ENCODE measurements at regions not wholly inside any gene's neighbourhood (a gene's known extent, or its start where the extent isn't known, plus 50 kb on each side); places are given as distances from the start of the nearest gene placed in this dataset.

GRCh38 chr2:22167256-22167655, 1043.5 kb downstream of the TDRD15 start:
- Histone ChIP-seq H3K9me3 (ENCODE audit: control insufficient read depth, insufficient read depth, low read length) (peaks cover 3% of the 10 kb centered on the region), H4K5ac (ENCODE audit: low read depth, low read length) (no peak overlapping the region), H2BK15ac (ENCODE audit: low read depth, low read length) (no peak overlapping the region), H2AK9ac (replicated peaks; ENCODE audit: low read depth, low read length, poor library complexity) (no peak overlapping the region), H2BK5ac (ENCODE audit: low read depth, low read length, poor library complexity, severe bottlenecking) (no peak overlapping the region), H3K4me3 (ENCODE audit: insufficient read depth, low read depth, low read length) (no peak overlapping the region), H3K79me1 (ENCODE audit: low read depth in 1 of 2, low read length in 2 of 2) (no peaks in the 10 kb centered on the region), H2AFZ (replicated peaks; ENCODE audit: low read length, poor library complexity) (no peak overlapping the region), H3K4me1 (ENCODE audit: control insufficient read depth, insufficient read depth, low read length) (no peaks in the 10 kb centered on the region), H2BK120ac (ENCODE audit: low read depth, low read length) (no peak overlapping the region), H3K18ac (ENCODE audit: low read depth, low read length) (no peak overlapping the region), H3K36me3 (ENCODE audit: control insufficient read depth, insufficient read depth, low read length) (no peaks in the 10 kb centered on the region), H3K4ac (ENCODE audit: low read depth, low read length) (no peak overlapping the region), H2BK20ac (ENCODE audit: low read depth, low read length) (no peak overlapping the region), H3K27ac (ENCODE audit: insufficient read depth, low read length) (no peak overlapping the region), H3K4me2 (ENCODE audit: low read depth, low read length) (no peak overlapping the region), H3K9me1 (ENCODE audit: insufficient read depth, low read length) (no peaks in the 10 kb centered on the region), H3K9ac (ENCODE audit: low read depth, low read length) (no peak overlapping the region), H4K8ac (ENCODE audit: low read depth in 2 of 2, low read length in 2 of 2) (no peak overlapping the region), H4K20me1 (ENCODE audit: insufficient read depth, low read length) (no peaks in the 10 kb centered on the region), H3K14ac (replicated peaks; ENCODE audit: low read depth, low read length) (no peak overlapping the region), H4K91ac (ENCODE audit: insufficient read depth, low read depth, low read length) (no peak overlapping the region), H3K23ac (ENCODE audit: low read depth, low read length) (no peak overlapping the region), H3K27me3 (ENCODE audit: control insufficient read depth, insufficient read depth, low read length) (no peaks in the 10 kb centered on the region), H2AK5ac (ENCODE audit: low read depth, low read length) (no peak overlapping the region), H3K56ac (ENCODE audit: extremely low read depth, insufficient read depth, low read length) (no peak overlapping the region)
- no TSS peak for BruUV-seq (replicated peaks)
- intact Hi-C loops (cut with micrococcal nuclease) (no loop called here), dilution Hi-C loops (cut with HindIII; ENCODE audit: low sequenced_read_pairs, unreplicated experiment) (no loop called here), in situ Hi-C loops (cut with MboI; ENCODE audit: low sequenced_read_pairs) (no loop called here)
- ChIA-PET CTCF (interaction anchor here (0.5 kb wide), 1 partner anchor 38 kb away, joined by 5 read pairs; no protein-coding TSS in a partner anchor), POLR2A (ENCODE audit: unreplicated experiment) (no interaction called here)
- ATAC-seq (ENCODE audit: low read depth) (no peak), DNase-seq (no peak)
- TF ChIP-seq MAZ (IDR thresholded peaks at IDR 0.05; ENCODE audit: borderline replicate concordance, low read depth, low read length) (no peak), MXI1 (IDR thresholded peaks at IDR 0.05; ENCODE audit: borderline replicate concordance, low read depth, low read length) (no peak), ELK1 (IDR thresholded peaks at IDR 0.05; ENCODE audit: borderline replicate concordance, low read depth, low read length) (no peak), RFX5 (IDR thresholded peaks at IDR 0.05; ENCODE audit: low read depth, low read length) (no peak), MAFK (IDR thresholded peaks at IDR 0.05; ENCODE audit: low read depth, low read length) (no peak), RCOR1 (IDR thresholded peaks at IDR 0.05; ENCODE audit: insufficient replicate concordance, low read length) (no peak), SMC3 (IDR thresholded peaks at IDR 0.05; ENCODE audit: low read depth, low read length) (no peak), USF2 (IDR thresholded peaks at IDR 0.05; ENCODE audit: low read depth, low read length) (no peak), CEBPB (IDR thresholded peaks at IDR 0.05; ENCODE audit: low read depth, low read length) (no peak), CHD1 (IDR thresholded peaks at IDR 0.05; ENCODE audit: low read depth, low read length) (no peak), POLR2A (IDR thresholded peaks at IDR 0.05; ENCODE audit: low read depth, low read length) (no peak), BHLHE40 (IDR thresholded peaks at IDR 0.05; ENCODE audit: low read depth, low read length) (no peak), CTCF (conservative IDR thresholded peaks at IDR 0.05; ENCODE audit: low read depth, low read length) (no peak), NFE2L2 (IDR thresholded peaks at IDR 0.05; ENCODE audit: low read depth, low read length) (no peak), FOS (IDR thresholded peaks at IDR 0.05; ENCODE audit: low read depth, low read length) (no peak), RAD21 (IDR thresholded peaks at IDR 0.05; ENCODE audit: low read length) (no peak)
- no CpG with 5 or more reads among the region's 4 CpGs for WGBS, 2 experiments (ENCODE audit: extremely low coverage in 2 of 2, insufficient read length in 1 of 2)

All from IMR-90 (cell line).